ENCODE measurements at regions not wholly inside any gene's neighbourhood (a gene's known extent, or its start where the extent isn't known, plus 50 kb on each side); places are given as distances from the start of the nearest gene placed in this dataset.

- DNase-seq = no peak
These were observed 54.1 kb downstream of the IRF2BPL start for GRCh38 chr14:76974365-76974764.

GRCh38 chr14:76971549-76971948 is 57.0 kb downstream of the IRF2BPL start:
- DNase-seq = no peak

- DNase-seq = no peak
These were observed 59.9 kb downstream of the IRF2BPL start for GRCh38 chr14:76968621-76969063.

- DNase-seq = no peak
These were observed 60.7 kb downstream of the IRF2BPL start for GRCh38 chr14:76967788-76968187.

- no peak for DNase-seq
These were observed 63.3 kb downstream of the IRF2BPL start for GRCh38 chr14:76965232-76965631.

- no peak for DNase-seq
These were observed 63.8 kb downstream of the IRF2BPL start for GRCh38 chr14:76964695-76965094.

- no peak for DNase-seq
These were observed 65.1 kb downstream of the IRF2BPL start for GRCh38 chr14:76963372-76963771.

GRCh38 chr14:76962303-76962660 is 66.2 kb downstream of the IRF2BPL start:
- DNase-seq = no peak

- DNase-seq = peak; percentile 97
These were observed 66.7 kb downstream of the IRF2BPL start for GRCh38 chr14:76961631-76962302.

GRCh38 chr14:76958980-76959710 is 69.4 kb downstream of the IRF2BPL start:
- no peak for DNase-seq

GRCh38 chr14:76958020-76958979 is 70.2 kb downstream of the IRF2BPL start:
- DNase-seq = no peak

- DNase-seq = no peak
These were observed 71.2 kb downstream of the IRF2BPL start for GRCh38 chr14:76957224-76957891.

- DNase-seq = peak; percentile 88
These were observed 72.0 kb downstream of the IRF2BPL start for GRCh38 chr14:76956316-76957090.

- DNase-seq = peak; percentile 46
These were observed 72.8 kb downstream of the IRF2BPL start for GRCh38 chr14:76955575-76956315.

- no peak for DNase-seq
These were observed 73.9 kb downstream of the IRF2BPL start for GRCh38 chr14:76954394-76955190.

GRCh38 chr14:76953311-76953945 is 75.1 kb downstream of the IRF2BPL start:
- DNase-seq = peak; percentile 49

GRCh38 chr14:76951166-76951565 is 77.3 kb downstream of the IRF2BPL start:
- no peak for DNase-seq

- no peak for DNase-seq
These were observed 78.2 kb downstream of the IRF2BPL start for GRCh38 chr14:76950055-76951020.

- DNase-seq = no peak
These were observed 79.5 kb downstream of the IRF2BPL start for GRCh38 chr14:76948976-76949375.

All from activated CD8-positive, alpha-beta memory T cell treated with anti-CD3 and anti-CD28 coated beads, Interleukin-2, amount 50 U/mL, for 4 hours (primary cell).